RPMI7951 (cell line): ENCODE measurements at regions not wholly inside any gene's neighbourhood (a gene's known extent, or its start where the extent isn't known, plus 50 kb on each side); places are given as distances from the start of the nearest gene placed in this dataset.

Experiments
- DNase-seq: peaks from one replicate; pipeline ENCODE4 v3.0.0-alpha.2; 2012; ENCODE audit warnings: low read depth

GRCh38 chr12:107320033-107320928 lies 226.9 kb upstream of the CRY1 start:
- DNase-seq, result peak; percentile 33

GRCh38 chr12:107320929-107321631 lies 227.7 kb upstream of the CRY1 start:
- DNase-seq, result peak; percentile 38

GRCh38 chr12:107322063-107322462 lies 228.7 kb upstream of the CRY1 start:
- no peak for DNase-seq

- DNase-seq, result no peak
These were observed 231.8 kb upstream of the CRY1 start for GRCh38 chr12:107325075-107325608.

GRCh38 chr12:107326237-107326636 lies 232.9 kb upstream of the CRY1 start:
- DNase-seq, result no peak

GRCh38 chr12:107327651-107328182 lies 234.4 kb upstream of the CRY1 start:
- DNase-seq, result no peak

GRCh38 chr12:107328442-107329133 lies 235.2 kb upstream of the CRY1 start:
- peak; percentile 95 for DNase-seq

GRCh38 chr12:107329569-107330324 lies 236.4 kb upstream of the CRY1 start:
- DNase-seq, result peak; percentile 57

GRCh38 chr12:107330831-107331431 lies 237.6 kb upstream of the CRY1 start:
- DNase-seq, result no peak

GRCh38 chr12:107331471-107331870 lies 238.1 kb upstream of the CRY1 start:
- no peak for DNase-seq

GRCh38 chr12:107331912-107332311 lies 238.6 kb upstream of the CRY1 start:
- peak; percentile 44 for DNase-seq

- DNase-seq, result no peak
These were observed 239.4 kb upstream of the CRY1 start for GRCh38 chr12:107332743-107333142.

GRCh38 chr12:107335802-107336570 lies 242.6 kb upstream of the CRY1 start:
- peak; percentile 59 for DNase-seq

- no peak for DNase-seq
These were observed 243.3 kb upstream of the CRY1 start for GRCh38 chr12:107336695-107337094.

GRCh38 chr12:107337346-107338095 lies 244.2 kb upstream of the CRY1 start:
- peak; percentile 67 for DNase-seq

GRCh38 chr12:107339487-107339886 lies 246.1 kb upstream of the CRY1 start:
- no peak for DNase-seq

- no peak for DNase-seq
These were observed 246.6 kb upstream of the CRY1 start for GRCh38 chr12:107339932-107340331.

- DNase-seq, result no peak
These were observed 247.5 kb upstream of the CRY1 start for GRCh38 chr12:107340898-107341297.
